Osteocyte (in vitro differentiated cells): ENCODE measurements at regions not wholly inside any gene's neighbourhood (a gene's known extent, or its start where the extent isn't known, plus 50 kb on each side); places are given as distances from the start of the nearest gene placed in this dataset.

Experiments used
- DNase-seq: peaks from one replicate; pipeline ENCODE4 v3.0.0; 2021; ENCODE audit warnings: mixed read lengths; ENCODE audit not compliant: unreplicated experiment; ENCODE audit errors: extremely low spot score
- H3K27ac Mint-ChIP-seq: one replicate; pipeline ENCODE4 v1.8.0; 2021; ENCODE audit warnings: mild to moderate bottlenecking, mixed read lengths; ENCODE audit not compliant: unreplicated experiment
- H3K27me3 Mint-ChIP-seq: one replicate; pipeline ENCODE4 v1.8.0; 2021; ENCODE audit warnings: mixed read lengths; ENCODE audit not compliant: unreplicated experiment
- H3K36me3 Mint-ChIP-seq: one replicate; pipeline ENCODE4 v1.8.0; 2021; ENCODE audit warnings: mixed read lengths; ENCODE audit not compliant: unreplicated experiment
- H3K4me1 Mint-ChIP-seq: one replicate; pipeline ENCODE4 v1.8.0; 2021; ENCODE audit warnings: mixed read lengths; ENCODE audit not compliant: unreplicated experiment
- H3K4me3 Mint-ChIP-seq: one replicate; pipeline ENCODE4 v1.8.0; 2021; ENCODE audit warnings: mild to moderate bottlenecking, moderate library complexity, mixed read lengths; ENCODE audit not compliant: unreplicated experiment
- H3K9me3 Mint-ChIP-seq: one replicate; pipeline ENCODE4 v1.8.0; 2021; ENCODE audit warnings: mixed read lengths; ENCODE audit not compliant: unreplicated experiment
- CTCF ChIP-seq: fragments of 200-600 bp; sonication (generic); IDR thresholded peaks from 2 replicates; pipeline ENCODE4 v1.5.0; 2021; ENCODE audit warnings: antibody characterized with exemption, mild to moderate bottlenecking, moderate library complexity

DNA sequence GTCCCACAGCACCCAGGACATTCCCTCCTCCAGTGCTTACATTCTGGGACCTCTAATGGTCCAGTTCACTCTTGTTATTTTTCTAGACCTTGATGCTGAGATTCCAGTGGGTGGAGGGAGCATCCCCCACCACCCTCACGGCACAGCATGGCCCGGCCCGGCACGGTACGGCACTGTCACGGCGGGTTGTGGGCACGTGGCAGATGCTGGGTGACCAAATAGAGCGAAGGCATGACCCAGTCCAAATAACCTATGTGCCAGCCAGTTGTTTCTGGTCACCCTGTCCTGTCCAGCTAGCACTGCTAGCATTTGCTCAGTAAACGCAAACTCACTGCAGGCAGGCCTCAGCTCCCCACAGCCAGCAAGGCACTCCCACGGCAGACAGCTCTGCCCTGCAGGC, 204.7 kb downstream of the ENGASE start:
- no peak overlapping the region for H3K27ac Mint-ChIP-seq
- no peaks in the 10 kb centered on the region for H3K9me3 Mint-ChIP-seq
- no peak for DNase-seq
- no peaks in the 10 kb centered on the region for H3K36me3 Mint-ChIP-seq
- no peak overlapping the region for H3K4me3 Mint-ChIP-seq
- TF ChIP-seq CTCF: no peak
- no peaks in the 10 kb centered on the region for H3K4me1 Mint-ChIP-seq
- H3K27me3 Mint-ChIP-seq: peaks cover 2% of the 10 kb centered on the region

GRCh38 chr17:79276821-79277220, 202.2 kb downstream of the ENGASE start:
- no peaks in the 10 kb centered on the region for H3K36me3 Mint-ChIP-seq
- H3K9me3 Mint-ChIP-seq: no peaks in the 10 kb centered on the region
- DNase-seq: no peak
- TF ChIP-seq CTCF: no peak
- no peak overlapping the region for H3K27ac Mint-ChIP-seq
- peaks cover 2% of the 10 kb centered on the region for H3K27me3 Mint-ChIP-seq
- H3K4me1 Mint-ChIP-seq: no peaks in the 10 kb centered on the region
- H3K4me3 Mint-ChIP-seq: no peak overlapping the region

DNA sequence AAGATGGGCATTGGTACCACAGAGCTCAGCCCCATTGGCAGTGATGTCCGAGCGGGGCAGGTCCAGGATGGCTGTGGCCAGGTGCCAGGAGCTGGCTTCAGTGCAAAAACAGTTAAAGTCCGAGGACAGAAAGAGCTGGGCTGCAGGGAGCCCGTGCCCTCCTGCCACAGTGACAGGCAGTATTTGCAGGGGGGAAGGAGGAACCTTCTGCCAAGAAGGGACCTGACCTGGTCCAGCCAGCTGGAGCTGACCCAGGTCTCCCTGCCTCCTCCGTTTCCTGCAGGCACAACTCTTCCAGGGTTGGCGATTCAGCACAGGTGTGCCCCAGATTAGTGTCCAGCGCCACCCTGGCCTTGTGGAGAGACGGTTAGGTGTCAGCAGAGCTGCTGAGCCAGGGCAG, 199.0 kb downstream of the ENGASE start:
- Mint-ChIP-seq H3K4me1 (no peaks in the 10 kb centered on the region), H3K4me3 (no peak overlapping the region), H3K27ac (no peak overlapping the region), H3K36me3 (no peaks in the 10 kb centered on the region), H3K9me3 (no peaks in the 10 kb centered on the region), H3K27me3 (peaks cover 19% of the 10 kb centered on the region)
- DNase-seq: no peak
- TF ChIP-seq CTCF: no peak

- DNase-seq: no peak
- Mint-ChIP-seq H3K4me3 (no peak overlapping the region), H3K9me3 (no peaks in the 10 kb centered on the region), H3K27ac (no peak overlapping the region), H3K27me3 (peaks cover 28% of the 10 kb centered on the region), H3K4me1 (no peaks in the 10 kb centered on the region), H3K36me3 (no peaks in the 10 kb centered on the region)
- TF ChIP-seq CTCF: no peak
Measured at GRCh38 chr17:79272666-79273219, 198.1 kb downstream of the ENGASE start.

DNA sequence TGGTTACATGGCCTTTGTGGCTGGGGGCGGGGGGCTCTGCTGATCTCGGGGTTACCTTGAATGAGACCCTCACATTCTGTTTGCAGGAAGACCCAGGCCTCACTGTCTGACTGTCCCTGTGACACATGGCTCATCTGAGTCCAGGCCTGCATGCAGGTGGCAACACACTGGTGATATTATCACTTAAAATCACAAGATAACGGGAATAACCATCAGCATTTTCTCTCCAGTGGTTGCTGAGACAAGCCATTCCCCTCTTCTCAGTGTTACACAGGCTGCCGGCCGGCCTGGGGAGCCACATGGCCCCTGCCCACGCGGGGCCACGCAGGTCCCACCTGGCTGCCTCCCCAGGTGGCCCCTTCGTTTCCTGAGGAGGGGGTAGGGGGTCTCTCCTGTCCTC, 197.6 kb downstream of the ENGASE start:
- DNase-seq: no peak
- no peak for TF ChIP-seq CTCF
- H3K9me3 Mint-ChIP-seq: no peaks in the 10 kb centered on the region
- H3K4me3 Mint-ChIP-seq: no peak overlapping the region
- H3K27me3 Mint-ChIP-seq: peaks cover 28% of the 10 kb centered on the region
- no peaks in the 10 kb centered on the region for H3K36me3 Mint-ChIP-seq
- H3K4me1 Mint-ChIP-seq: no peaks in the 10 kb centered on the region
- no peak overlapping the region for H3K27ac Mint-ChIP-seq
